Type B pancreatic cell (in vitro differentiated cells): ENCODE measurements at regions not wholly inside any gene's neighbourhood (a gene's known extent, or its start where the extent isn't known, plus 50 kb on each side); places are given as distances from the start of the nearest gene placed in this dataset.
"Not testable (repeated sequence)": the region's sequence is repeated elsewhere in the genome, so short reads cannot be mapped to it uniquely, and the experiment has no call there.

Source experiments
- DNase-seq: peaks from one replicate; pipeline ENCODE4 v3.0.0; 2021; ENCODE audit warnings: mixed read lengths; ENCODE audit not compliant: unreplicated experiment; ENCODE audit errors: extremely low spot score
- H3K27ac Mint-ChIP-seq: 2 replicates; pipeline ENCODE4 v1.8.0; 2021; ENCODE audit warnings: mild to moderate bottlenecking, mixed read lengths
- H3K27me3 Mint-ChIP-seq: 2 replicates; pipeline ENCODE4 v1.8.0; 2021; ENCODE audit warnings: mixed read lengths
- H3K36me3 Mint-ChIP-seq: 2 replicates; pipeline ENCODE4 v1.8.0; 2021; ENCODE audit warnings: mixed read lengths
- H3K4me1 Mint-ChIP-seq: one replicate; pipeline ENCODE4 v1.8.0; 2021; ENCODE audit warnings: mixed read lengths; ENCODE audit not compliant: unreplicated experiment
- H3K4me3 Mint-ChIP-seq: 2 replicates; pipeline ENCODE4 v1.8.0; 2021; ENCODE audit warnings: mild to moderate bottlenecking, mixed read lengths
- H3K9me3 Mint-ChIP-seq: 2 replicates; pipeline ENCODE4 v1.8.0; 2021; ENCODE audit warnings: mixed read lengths
- TF ChIP-seq, protein P1 (sequence below): fragments of 200-600 bp; sonication (generic); conservative IDR thresholded peaks from 2 replicates; pipeline ENCODE4 v1.5.0; 2021; ENCODE audit warnings: antibody characterized with exemption, mild to moderate bottlenecking

DNA sequence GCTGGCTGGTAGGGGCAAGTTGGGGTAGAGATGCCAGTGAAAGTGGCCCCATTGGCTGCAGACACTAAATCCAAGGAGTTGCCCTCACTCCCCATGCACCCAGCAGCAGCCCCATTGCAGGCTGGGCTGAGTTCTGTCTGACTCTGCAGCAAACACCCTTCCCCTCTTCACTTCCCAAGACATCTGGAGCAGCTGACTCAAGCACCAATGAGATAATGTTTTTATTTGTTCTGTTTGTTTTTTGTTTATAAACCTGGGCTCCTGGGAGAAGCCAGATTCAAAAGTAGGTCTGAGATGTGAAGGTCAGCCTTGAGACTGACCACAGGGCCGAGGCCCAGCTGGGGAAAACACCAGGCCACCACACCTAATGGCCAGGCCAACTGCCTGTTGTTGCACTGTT lies 545.9 kb upstream of the KLF4 start:
- Mint-ChIP-seq H3K4me1 (no peaks in the 10 kb centered on the region), H3K9me3 (peaks cover 5% of the 10 kb centered on the region), H3K36me3 (peaks cover 4% of the 10 kb centered on the region), H3K27me3 (peaks cover 23% of the 10 kb centered on the region), H3K4me3 (no peak overlapping the region), H3K27ac (no peak overlapping the region)
- TF ChIP-seq, protein P1, sequence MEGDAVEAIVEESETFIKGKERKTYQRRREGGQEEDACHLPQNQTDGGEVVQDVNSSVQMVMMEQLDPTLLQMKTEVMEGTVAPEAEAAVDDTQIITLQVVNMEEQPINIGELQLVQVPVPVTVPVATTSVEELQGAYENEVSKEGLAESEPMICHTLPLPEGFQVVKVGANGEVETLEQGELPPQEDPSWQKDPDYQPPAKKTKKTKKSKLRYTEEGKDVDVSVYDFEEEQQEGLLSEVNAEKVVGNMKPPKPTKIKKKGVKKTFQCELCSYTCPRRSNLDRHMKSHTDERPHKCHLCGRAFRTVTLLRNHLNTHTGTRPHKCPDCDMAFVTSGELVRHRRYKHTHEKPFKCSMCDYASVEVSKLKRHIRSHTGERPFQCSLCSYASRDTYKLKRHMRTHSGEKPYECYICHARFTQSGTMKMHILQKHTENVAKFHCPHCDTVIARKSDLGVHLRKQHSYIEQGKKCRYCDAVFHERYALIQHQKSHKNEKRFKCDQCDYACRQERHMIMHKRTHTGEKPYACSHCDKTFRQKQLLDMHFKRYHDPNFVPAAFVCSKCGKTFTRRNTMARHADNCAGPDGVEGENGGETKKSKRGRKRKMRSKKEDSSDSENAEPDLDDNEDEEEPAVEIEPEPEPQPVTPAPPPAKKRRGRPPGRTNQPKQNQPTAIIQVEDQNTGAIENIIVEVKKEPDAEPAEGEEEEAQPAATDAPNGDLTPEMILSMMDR = no peak
- no peak for DNase-seq

DNA sequence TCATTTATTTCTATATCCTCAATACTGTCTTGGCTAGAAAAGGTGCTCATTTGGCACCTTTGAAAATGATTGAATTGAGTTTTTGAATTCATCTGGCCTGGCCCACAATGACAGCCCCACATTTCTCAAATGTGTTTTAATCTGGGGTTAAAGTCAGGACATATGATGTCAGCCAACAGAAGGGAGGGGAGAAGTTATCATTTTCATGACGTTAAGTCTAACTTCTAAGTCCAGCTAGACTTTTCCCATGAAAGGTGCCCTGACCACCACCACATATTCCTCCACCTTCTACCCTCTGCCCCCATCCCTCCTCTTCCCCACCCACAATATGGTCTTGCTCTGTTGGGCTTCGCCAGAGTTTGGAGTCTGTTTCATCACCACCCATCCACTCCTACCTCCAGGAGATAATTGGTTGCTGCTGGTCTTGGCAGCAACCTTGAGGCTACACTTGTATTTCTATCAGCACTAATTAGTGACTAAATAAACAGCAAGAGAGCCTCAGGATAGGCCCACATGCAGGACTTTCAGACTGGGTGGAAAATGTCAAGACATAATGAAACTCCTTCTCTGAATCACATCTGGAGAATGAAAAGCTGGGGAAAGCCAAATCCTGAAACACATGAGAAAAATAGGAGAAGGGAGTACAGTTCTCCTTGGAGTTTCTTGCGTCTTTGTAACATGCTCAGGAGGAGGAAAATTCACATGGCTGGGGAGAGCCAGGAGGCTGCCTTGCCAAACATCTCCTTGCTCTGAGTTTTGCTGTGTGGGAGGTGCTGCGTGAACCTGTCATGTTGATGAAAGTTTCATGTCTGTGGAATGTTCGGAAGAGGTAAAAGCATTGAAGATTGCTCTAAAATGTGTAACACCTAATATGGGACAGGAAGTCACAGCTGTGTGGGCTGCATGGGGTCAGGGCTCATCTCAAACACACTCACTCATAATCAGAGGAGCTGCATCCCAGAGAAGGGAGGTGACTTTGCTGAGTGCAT lies 544.7 kb upstream of the KLF4 start:
- no peak overlapping the region for H3K4me3 Mint-ChIP-seq
- no peaks in the 10 kb centered on the region for H3K4me1 Mint-ChIP-seq
- TF ChIP-seq, protein P1 = no peak
- H3K27me3 Mint-ChIP-seq = peaks cover 27% of the 10 kb centered on the region
- H3K27ac Mint-ChIP-seq = no peak overlapping the region
- H3K36me3 Mint-ChIP-seq = peaks cover 4% of the 10 kb centered on the region
- peaks cover 5% of the 10 kb centered on the region for H3K9me3 Mint-ChIP-seq
- no peak for DNase-seq

DNA sequence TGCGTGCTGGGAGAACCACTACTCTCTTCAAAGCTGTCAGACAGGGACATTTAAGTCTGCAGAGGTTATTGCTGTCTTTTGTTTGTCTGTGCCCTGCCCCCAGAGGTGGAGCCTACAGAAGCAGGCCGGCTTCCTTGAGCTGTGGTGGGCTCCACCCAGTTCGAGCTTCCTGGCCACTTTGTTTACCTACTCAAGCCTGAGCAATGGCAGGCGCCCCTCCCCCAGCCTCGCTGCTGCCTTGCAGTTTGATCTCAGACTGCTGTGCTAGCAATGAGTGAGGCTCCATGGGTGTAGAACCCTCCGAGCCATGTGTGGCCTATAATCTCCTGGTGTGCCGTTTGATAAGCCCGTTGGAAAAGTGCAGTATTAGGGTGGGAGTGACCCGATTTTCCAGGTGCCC lies 542.5 kb upstream of the KLF4 start:
- peaks cover 17% of the 10 kb centered on the region for H3K27me3 Mint-ChIP-seq
- not testable (repeated sequence) for H3K27ac Mint-ChIP-seq, H3K36me3 Mint-ChIP-seq, H3K9me3 Mint-ChIP-seq, H3K4me1 Mint-ChIP-seq, H3K4me3 Mint-ChIP-seq, DNase-seq

DNA sequence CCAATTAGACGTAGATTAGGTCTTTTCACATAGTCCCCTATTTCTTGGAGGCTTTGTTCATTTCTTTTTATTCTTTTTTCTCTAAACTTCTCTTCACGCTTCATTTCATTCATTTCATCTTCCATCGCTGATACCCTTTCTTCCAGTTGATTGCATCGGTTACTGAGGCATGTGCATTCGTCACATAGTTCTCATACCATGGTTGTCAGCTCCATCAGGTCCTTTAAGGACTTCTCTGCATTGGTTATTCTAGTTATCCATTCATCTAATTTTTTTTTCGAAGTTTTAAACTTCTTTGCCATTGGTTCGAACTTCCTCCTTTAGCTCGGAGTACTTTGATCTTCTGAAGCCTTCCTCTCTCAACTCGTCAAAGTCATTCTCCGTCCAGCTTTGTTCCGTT lies 541.7 kb upstream of the KLF4 start:
- H3K9me3 Mint-ChIP-seq, H3K27ac Mint-ChIP-seq, H3K4me1 Mint-ChIP-seq: not testable (repeated sequence)

DNA sequence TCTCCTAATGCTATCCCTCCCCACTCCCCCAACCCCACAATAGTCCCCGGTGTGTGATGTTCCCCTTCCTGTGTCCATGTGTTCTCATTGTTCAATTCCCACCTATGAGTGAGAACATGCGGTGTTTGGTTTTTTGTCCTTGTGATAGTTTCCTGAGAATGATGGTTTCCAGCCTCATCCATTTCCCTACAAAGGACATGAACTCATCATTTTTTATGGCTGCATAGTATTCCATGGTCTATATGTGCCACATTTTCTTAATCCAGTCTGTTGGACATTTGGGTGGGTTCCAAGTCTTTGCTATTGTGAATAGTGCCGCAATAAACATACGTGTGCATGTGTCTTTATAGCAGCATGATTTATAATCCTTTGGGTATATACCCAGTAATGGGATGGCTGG lies 537.1 kb upstream of the KLF4 start:
- not testable (repeated sequence) for H3K36me3 Mint-ChIP-seq, H3K27me3 Mint-ChIP-seq, H3K9me3 Mint-ChIP-seq, H3K4me3 Mint-ChIP-seq, H3K4me1 Mint-ChIP-seq, H3K27ac Mint-ChIP-seq, DNase-seq

More for the DNA sequence above, 541.7 kb upstream of the KLF4 start:
- not testable (repeated sequence) for DNase-seq, H3K36me3 Mint-ChIP-seq, H3K4me3 Mint-ChIP-seq
- H3K27me3 Mint-ChIP-seq = peaks cover 11% of the 10 kb centered on the region

DNA sequence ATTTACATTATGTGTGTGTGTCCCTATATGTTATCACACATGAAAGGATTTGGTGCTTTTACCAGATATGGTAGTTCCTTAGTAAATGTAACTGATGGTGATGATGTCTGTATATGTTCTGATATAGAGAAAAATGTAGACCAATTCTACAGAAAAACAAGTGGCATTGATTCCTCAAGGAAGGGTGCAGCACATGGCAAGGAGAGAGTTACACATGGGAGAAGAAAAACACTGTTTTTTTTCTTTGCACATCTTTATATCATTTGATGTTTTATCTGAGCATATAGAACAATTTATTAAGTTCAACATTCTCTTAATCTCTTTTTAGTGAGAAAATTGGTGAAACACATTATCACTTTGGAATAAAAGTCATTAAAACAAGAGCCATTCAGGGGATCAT lies 535.0 kb upstream of the KLF4 start:
- no peak overlapping the region for H3K4me3 Mint-ChIP-seq
- no peak for DNase-seq
- H3K4me1 Mint-ChIP-seq = no peaks in the 10 kb centered on the region
- no peaks in the 10 kb centered on the region for H3K36me3 Mint-ChIP-seq
- no peak overlapping the region for H3K27ac Mint-ChIP-seq
- H3K27me3 Mint-ChIP-seq = peaks cover 1% of the 10 kb centered on the region
- TF ChIP-seq, protein P1 = no peak
- no peaks in the 10 kb centered on the region for H3K9me3 Mint-ChIP-seq

DNA sequence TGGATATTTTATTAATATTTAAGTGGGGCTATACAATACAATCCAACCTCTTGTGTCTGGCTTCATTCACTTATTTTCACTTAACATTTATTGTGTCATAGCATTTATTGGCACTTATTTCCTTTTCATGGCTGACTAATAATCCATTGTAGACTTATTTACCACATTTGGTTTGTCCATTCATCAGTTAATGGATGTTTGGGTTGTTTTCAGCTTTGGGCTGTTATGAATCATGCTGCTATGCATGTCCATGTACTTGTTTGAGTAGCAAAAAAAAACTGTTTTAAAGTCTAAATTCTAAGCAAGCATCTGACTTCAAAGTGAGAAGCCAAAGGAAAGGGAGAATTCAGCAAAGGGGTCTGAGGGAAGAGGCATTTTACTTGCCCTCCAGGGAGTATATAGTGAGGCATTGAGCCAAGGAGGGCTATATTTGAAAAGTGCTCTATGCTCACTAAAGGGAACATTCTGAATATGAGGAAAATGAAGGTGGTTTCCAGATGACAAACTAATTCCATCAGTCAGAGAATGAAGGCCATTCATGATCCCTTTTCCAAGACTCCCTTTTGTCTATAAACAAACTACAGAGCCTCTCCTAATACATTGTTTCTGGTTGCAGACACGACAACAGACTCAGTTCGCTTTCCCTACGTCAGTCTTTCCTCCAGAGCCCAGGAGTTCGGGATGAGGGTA lies 532.8 kb upstream of the KLF4 start:
- H3K27ac Mint-ChIP-seq = no peak overlapping the region
- H3K9me3 Mint-ChIP-seq = no peaks in the 10 kb centered on the region
- no peak for DNase-seq
- no peaks in the 10 kb centered on the region for H3K27me3 Mint-ChIP-seq
- no peak overlapping the region for H3K4me3 Mint-ChIP-seq
- TF ChIP-seq, protein P1 = no peak
- H3K36me3 Mint-ChIP-seq = no peaks in the 10 kb centered on the region
- no peaks in the 10 kb centered on the region for H3K4me1 Mint-ChIP-seq
